IMR-90 (cell line): ENCODE measurements at regions not wholly inside any gene's neighbourhood (a gene's known extent, or its start where the extent isn't known, plus 50 kb on each side); places are given as distances from the start of the nearest gene placed in this dataset.

Experiments
- ATAC-seq: fragments of 200-7000 bp; cut with Tn5 transposase; 2 replicates; pipeline ENCODE4 v1.9.1; 2020; ENCODE audit warnings: low read depth, mild to moderate bottlenecking, moderate library complexity
- BruUV-seq: library from RNA; stranded (reverse); fragments of 400-500 nt; replicated peaks from 2 replicates; lab custom pipeline; 2021; lab: Mats Ljungman, UMichigan
- CTCF ChIA-PET: fragments of 300-600 bp; formaldehyde crosslinking; extraction: SDS; loops from one replicate; lab custom pipeline; 2021; ENCODE audit warnings: antibody characterized with exemption; lab: Yijun Ruan, JAX
- POLR2A ChIA-PET: fragments of 300-600 bp; sonication (Branson Sonifier 250); formaldehyde crosslinking; loops from one replicate; lab custom pipeline; 2022; ENCODE audit warnings: antibody characterized with exemption; ENCODE audit not compliant: unreplicated experiment; lab: Charles Lee
- DNase-seq: peaks from one replicate; pipeline ENCODE4 v3.0.0; 2013
- H2AFZ ChIP-seq: replicated peaks from 2 replicates; pipeline ENCODE3; 2013; ENCODE audit warnings: low read length, mild to moderate bottlenecking; ENCODE audit not compliant: poor library complexity
- H2AK5ac ChIP-seq: 2 replicates; pipeline ENCODE4 v1.6.1; 2013; ENCODE audit warnings: low read depth, low read length, inconsistent platforms
- H2AK9ac ChIP-seq: replicated peaks from 2 replicates; pipeline ENCODE3; 2013; ENCODE audit warnings: mild to moderate bottlenecking, low read depth, low read length, moderate library complexity; ENCODE audit not compliant: poor library complexity
- H2BK120ac ChIP-seq: 2 replicates; pipeline ENCODE4 v1.6.1; 2013; ENCODE audit warnings: low read depth, low read length, inconsistent platforms
- H2BK15ac ChIP-seq: 3 replicates; pipeline ENCODE4 v1.6.1; 2013; ENCODE audit warnings: low read depth, low read length, inconsistent platforms
- H2BK20ac ChIP-seq: 2 replicates; pipeline ENCODE4 v1.6.1; 2013; ENCODE audit warnings: low read depth, mild to moderate bottlenecking, inconsistent platforms, low read length, moderate library complexity
- H2BK5ac ChIP-seq: 2 replicates; pipeline ENCODE4 v1.6.1; 2013; ENCODE audit warnings: mild to moderate bottlenecking, low read depth, low read length, inconsistent platforms; ENCODE audit not compliant: poor library complexity, severe bottlenecking
- H3K14ac ChIP-seq: replicated peaks from 2 replicates; pipeline ENCODE4 v1.6.1; 2013; ENCODE audit warnings: low read depth, low read length, inconsistent platforms
- H3K18ac ChIP-seq: 2 replicates; pipeline ENCODE4 v1.6.1; 2013; ENCODE audit warnings: low read depth, low read length, control low read depth
- H3K23ac ChIP-seq: 2 replicates; pipeline ENCODE4 v1.6.1; 2013; ENCODE audit warnings: low read depth, low read length, inconsistent platforms
- H3K27ac ChIP-seq: 2 replicates; pipeline ENCODE4 v1.5.1; 2013; ENCODE audit warnings: mild to moderate bottlenecking, control low read depth, low read length; ENCODE audit not compliant: insufficient read depth
- H3K27me3 ChIP-seq: 2 replicates; pipeline ENCODE4 v1.6.1; 2013; ENCODE audit warnings: low read length; ENCODE audit not compliant: control insufficient read depth, insufficient read depth
- H3K36me3 ChIP-seq: 2 replicates; pipeline ENCODE4 v1.6.1; 2013; ENCODE audit warnings: low read length, mixed read lengths; ENCODE audit not compliant: control insufficient read depth, insufficient read depth
- H3K4ac ChIP-seq: 2 replicates; pipeline ENCODE4 v1.6.1; 2013; ENCODE audit warnings: low read depth, low read length, inconsistent platforms
- H3K4me1 ChIP-seq: 2 replicates; pipeline ENCODE4 v1.6.1; 2013; ENCODE audit warnings: low read length, mixed read lengths; ENCODE audit not compliant: control insufficient read depth, insufficient read depth
- H3K4me2 ChIP-seq: 2 replicates; pipeline ENCODE4 v1.6.1; 2013; ENCODE audit warnings: low read depth, mild to moderate bottlenecking, control low read depth, low read length, moderate library complexity
- H3K4me3 ChIP-seq: 2 replicates; pipeline ENCODE4 v1.5.1; 2013; ENCODE audit warnings: low read depth, mild to moderate bottlenecking, control low read depth, low read length, moderate library complexity; ENCODE audit not compliant: insufficient read depth
- H3K56ac ChIP-seq: 2 replicates; pipeline ENCODE4 v1.6.1; 2013; ENCODE audit warnings: low read length, inconsistent platforms; ENCODE audit not compliant: insufficient read depth; ENCODE audit errors: extremely low read depth
- H3K79me1 ChIP-seq, 2 experiments: 2 replicates each; pipeline ENCODE4 v1.6.1; 2013; ENCODE audit warnings: low read length in 2 of 2, inconsistent platforms in 1 of 2, low read depth in 1 of 2
- H3K9ac ChIP-seq: 2 replicates; pipeline ENCODE4 v1.6.1; 2013; ENCODE audit warnings: low read depth, low read length, control low read depth
- H3K9me1 ChIP-seq: 2 replicates; pipeline ENCODE4 v1.6.1; 2013; ENCODE audit warnings: low read length, inconsistent platforms; ENCODE audit not compliant: insufficient read depth
- H3K9me3 ChIP-seq: 2 replicates; pipeline ENCODE4 v1.6.1; 2013; ENCODE audit warnings: low read length; ENCODE audit not compliant: control insufficient read depth, insufficient read depth
- H4K20me1 ChIP-seq: 2 replicates; pipeline ENCODE4 v1.6.1; 2013; ENCODE audit warnings: low read length, inconsistent platforms; ENCODE audit not compliant: insufficient read depth
- H4K5ac ChIP-seq: 2 replicates; pipeline ENCODE4 v1.6.1; 2013; ENCODE audit warnings: mild to moderate bottlenecking, low read depth, low read length, control low read depth
- H4K8ac ChIP-seq, 2 experiments: 2 replicates each; pipeline ENCODE4 v1.6.1; 2013; ENCODE audit warnings: low read depth in 2 of 2, low read length in 2 of 2, control low read depth in 1 of 2, inconsistent platforms in 1 of 2
- H4K91ac ChIP-seq: 2 replicates; pipeline ENCODE4 v1.6.1; 2013; ENCODE audit warnings: low read depth, low read length, inconsistent platforms; ENCODE audit not compliant: insufficient read depth
- CEBPB ChIP-seq: IDR thresholded peaks from 2 replicates; pipeline ENCODE4 v1.6.1; 2012; ENCODE audit warnings: low read depth, low read length, improper control_type of control experiment
- CHD1 ChIP-seq: IDR thresholded peaks from 2 replicates; pipeline ENCODE4 v1.6.1; 2012; ENCODE audit warnings: low read depth, low read length, improper control_type of control experiment
- CTCF ChIP-seq: conservative IDR thresholded peaks from 2 replicates; pipeline ENCODE4 v1.5.1; 2012; ENCODE audit warnings: mild to moderate bottlenecking, low read depth, low read length, improper control_type of control experiment
- MAFK ChIP-seq: IDR thresholded peaks from 2 replicates; pipeline ENCODE4 v1.6.1; 2012; ENCODE audit warnings: low read depth, low read length, improper control_type of control experiment
- MXI1 ChIP-seq: IDR thresholded peaks from 2 replicates; pipeline ENCODE4 v1.6.1; 2012; ENCODE audit warnings: low read depth, mild to moderate bottlenecking, low read length, moderate library complexity, borderline replicate concordance
- RCOR1 ChIP-seq: IDR thresholded peaks from 2 replicates; pipeline ENCODE4 v1.6.1; 2012; ENCODE audit warnings: mild to moderate bottlenecking, low read length, improper control_type of control experiment; ENCODE audit not compliant: insufficient replicate concordance
- RFX5 ChIP-seq: IDR thresholded peaks from 2 replicates; pipeline ENCODE4 v1.8.0; 2012; ENCODE audit warnings: low read depth, mild to moderate bottlenecking, low read length, moderate library complexity
- SMC3 ChIP-seq: fragments of 150-350 bp; IDR thresholded peaks from 2 replicates; pipeline ENCODE4 v1.6.1; 2016; ENCODE audit warnings: low read depth, mild to moderate bottlenecking, antibody characterized with exemption, low read length, moderate library complexity
- WGBS, 2 experiments: methylation state at CpG; one replicate each; pipeline versions ENCODE4 v1.1.5 to v1.1.7; 2013; ENCODE audit warnings: missing lambda C conversion rate in 2 of 2; ENCODE audit not compliant: insufficient read length in 1 of 2; ENCODE audit errors: extremely low coverage in 2 of 2; 5-methylcytosine and 5-hydroxymethylcytosine counted together
- dilution Hi-C: fragments of 300-500 bp; cut with HindIII; formaldehyde crosslinking; loops from one replicate; pipeline ENCODE4 v1.14.3; 2018; ENCODE audit warnings: low sequenced_read_pairs; ENCODE audit not compliant: unreplicated experiment
- in situ Hi-C: fragments of 300-500 bp; cut with MboI; formaldehyde crosslinking; loops from 3 replicates; pipeline ENCODE4 v1.14.3; 2019; ENCODE audit warnings: low sequenced_read_pairs, inconsistent platforms, mixed read lengths
- intact Hi-C: fragments of 100-400 bp; cut with micrococcal nuclease; formaldehyde crosslinking; loops from 2 replicates; pipeline ENCODE4 v1.10.0; 2022

- no peak overlapping the region for H2AFZ ChIP-seq
- dilution Hi-C loops (no loop called here), intact Hi-C loops (no loop called here), in situ Hi-C loops (no loop called here)
- ATAC-seq (no peak), DNase-seq (no peak)
- H3K4ac ChIP-seq: no peak overlapping the region
- WGBS, 2 experiments: no CpG with 5 or more reads among the region's 5 CpGs
- H2BK15ac ChIP-seq: no peak overlapping the region
- no peak overlapping the region for H2AK5ac ChIP-seq
- no peak overlapping the region for H4K5ac ChIP-seq
- no peak overlapping the region for H3K56ac ChIP-seq
- TF ChIP-seq SMC3: no peak
- TF ChIP-seq RFX5: no peak
- no peak for TF ChIP-seq CHD1
- no peak for TF ChIP-seq MAFK
- TF ChIP-seq CTCF: no peak
- no peak for TF ChIP-seq RCOR1
- no peak for TF ChIP-seq CEBPB
- no peak for TF ChIP-seq MXI1
- no peak overlapping the region for H3K27ac ChIP-seq
- no peak overlapping the region for H2AK9ac ChIP-seq
- H3K27me3 ChIP-seq: no peaks in the 10 kb centered on the region; the same call in 1 of the 2 replicates
- H3K36me3 ChIP-seq: no peaks in the 10 kb centered on the region
- H3K18ac ChIP-seq: no peak overlapping the region
- no peaks in the 10 kb centered on the region for H3K79me1 ChIP-seq
- no peak overlapping the region for H3K14ac ChIP-seq
- ChIA-PET POLR2A (no interaction called here), CTCF (no interaction called here)
- H2BK5ac ChIP-seq: no peak overlapping the region
- no TSS peak for BruUV-seq
- no peaks in the 10 kb centered on the region for H3K4me1 ChIP-seq
- no peak overlapping the region for H3K4me3 ChIP-seq
- no peak overlapping the region for H2BK120ac ChIP-seq
- no peaks in the 10 kb centered on the region for H3K9me1 ChIP-seq
- no peak overlapping the region for H4K8ac ChIP-seq
- no peak overlapping the region for H3K9ac ChIP-seq
- H3K23ac ChIP-seq: no peak overlapping the region
- H3K9me3 ChIP-seq: no peaks in the 10 kb centered on the region
- H4K91ac ChIP-seq: no peak overlapping the region
- no peak overlapping the region for H3K4me2 ChIP-seq
- no peak overlapping the region for H2BK20ac ChIP-seq
- no peaks in the 10 kb centered on the region for H4K20me1 ChIP-seq
Measured at GRCh38 chrX:53768451-53768850, 81.9 kb upstream of the HUWE1 start.
